ENCODE measurements at regions not wholly inside any gene's neighbourhood (a gene's known extent, or its start where the extent isn't known, plus 50 kb on each side); places are given as distances from the start of the nearest gene placed in this dataset.
"Not testable (repeated sequence)": the region's sequence is repeated elsewhere in the genome, so short reads cannot be mapped to it uniquely, and the experiment has no call there.

GRCh38 chr14:106120101-106120500 is 593.7 kb downstream of the TMEM121 start:
- no peak for DNase-seq

- no peak for DNase-seq
Measured at GRCh38 chr14:106129274-106129673, 602.9 kb downstream of the TMEM121 start.

GRCh38 chr14:106129904-106130661 is 603.7 kb downstream of the TMEM121 start:
- not testable (repeated sequence) for DNase-seq

- not testable (repeated sequence) for DNase-seq
Measured at GRCh38 chr14:106133126-106133525, 606.7 kb downstream of the TMEM121 start.

GRCh38 chr14:106134886-106135285 is 608.5 kb downstream of the TMEM121 start:
- DNase-seq: no peak

- DNase-seq: no peak
Measured at GRCh38 chr14:106141242-106142220, 615.1 kb downstream of the TMEM121 start.

GRCh38 chr14:106145731-106146130 is 619.3 kb downstream of the TMEM121 start:
- not testable (repeated sequence) for DNase-seq

- DNase-seq: not testable (repeated sequence)
Measured at GRCh38 chr14:106153362-106153955, 627.1 kb downstream of the TMEM121 start.

- DNase-seq: no peak
Measured at GRCh38 chr14:106163316-106163715, 636.9 kb downstream of the TMEM121 start.

GRCh38 chr14:106163812-106164211 is 637.4 kb downstream of the TMEM121 start:
- not testable (repeated sequence) for DNase-seq

- no peak for DNase-seq
Measured at GRCh38 chr14:106166232-106166631, 639.8 kb downstream of the TMEM121 start.

- no peak for DNase-seq
Measured at GRCh38 chr14:106166650-106167204, 640.3 kb downstream of the TMEM121 start.

- not testable (repeated sequence) for DNase-seq
Measured at GRCh38 chr14:106170163-106170658, 643.8 kb downstream of the TMEM121 start.

- no peak for DNase-seq
Measured at GRCh38 chr14:106174206-106174605, 647.8 kb downstream of the TMEM121 start.

- DNase-seq: not testable (repeated sequence)
Measured at GRCh38 chr14:106177266-106178246, 651.2 kb downstream of the TMEM121 start.

- no peak for DNase-seq
Measured at GRCh38 chr14:106179761-106180160, 653.4 kb downstream of the TMEM121 start.

GRCh38 chr14:106184771-106185170 is 658.4 kb downstream of the TMEM121 start:
- DNase-seq: not testable (repeated sequence)

GRCh38 chr14:106185174-106185836 is 658.9 kb downstream of the TMEM121 start:
- DNase-seq: not testable (repeated sequence)

GRCh38 chr14:106185837-106186233 is 659.5 kb downstream of the TMEM121 start:
- no peak for DNase-seq

- no peak for DNase-seq
Measured at GRCh38 chr14:106187216-106187615, 660.8 kb downstream of the TMEM121 start.

GRCh38 chr14:106192701-106193100 is 666.3 kb downstream of the TMEM121 start:
- not testable (repeated sequence) for DNase-seq
